Renal pelvis (tissue), 1 donor: ENCODE measurements at regions not wholly inside any gene's neighbourhood (a gene's known extent, or its start where the extent isn't known, plus 50 kb on each side); places are given as distances from the start of the nearest gene placed in this dataset.

ENCODE experiments used
- DNase-seq: peaks from one replicate; pipeline ENCODE4 v3.0.0-alpha.2; 2013

DNA sequence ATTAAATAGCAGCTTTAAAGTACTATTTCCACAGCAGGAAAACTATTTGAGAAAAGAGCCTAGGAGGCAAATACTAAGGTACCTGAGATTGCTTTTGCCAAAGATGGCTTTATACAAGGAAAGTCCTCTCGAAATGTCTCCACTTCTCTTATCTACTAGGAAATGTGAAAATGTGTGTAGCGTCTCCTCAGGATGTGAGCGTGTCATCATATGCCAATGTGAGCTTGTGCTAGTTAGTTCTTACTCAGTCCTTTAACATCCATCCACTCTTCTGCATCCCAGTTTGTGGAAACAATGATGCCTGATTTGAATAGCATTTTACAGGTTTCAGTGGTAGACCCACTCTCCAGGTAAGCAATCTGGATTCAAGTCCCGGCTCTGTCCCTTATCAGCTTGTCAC is 421.0 kb downstream of the DYNC2H1 start:
- no peak for DNase-seq

DNA sequence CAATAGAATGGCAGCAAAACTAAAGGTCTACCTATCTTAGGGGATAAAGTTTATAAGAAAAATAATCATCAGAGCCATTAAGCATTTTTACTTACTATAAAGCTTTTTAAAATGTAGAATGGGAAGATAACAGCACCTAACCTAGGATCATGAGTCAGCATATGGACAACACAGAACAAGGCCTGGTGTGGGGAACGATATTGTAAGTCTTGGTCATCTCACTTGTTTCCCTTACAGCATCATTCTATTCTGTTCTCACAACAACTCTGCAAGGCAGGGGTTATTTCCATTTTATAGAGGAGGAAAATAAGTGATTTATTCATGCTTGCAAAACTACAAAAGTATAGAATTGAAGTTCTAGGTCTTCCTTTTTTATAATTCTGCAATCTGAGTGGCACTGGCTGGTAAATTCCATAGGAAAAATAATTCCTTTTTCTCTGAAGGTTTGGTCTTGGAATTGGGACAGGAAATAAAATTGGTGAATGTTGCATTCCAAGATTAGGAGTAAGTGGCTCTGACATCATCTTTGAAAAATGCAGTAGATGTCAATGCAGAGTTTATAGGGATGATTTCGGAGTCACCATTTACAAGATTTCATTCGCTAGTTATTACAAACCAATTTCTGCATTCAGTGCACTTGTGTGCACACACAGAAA is 423.0 kb downstream of the DYNC2H1 start:
- no peak for DNase-seq

DNA sequence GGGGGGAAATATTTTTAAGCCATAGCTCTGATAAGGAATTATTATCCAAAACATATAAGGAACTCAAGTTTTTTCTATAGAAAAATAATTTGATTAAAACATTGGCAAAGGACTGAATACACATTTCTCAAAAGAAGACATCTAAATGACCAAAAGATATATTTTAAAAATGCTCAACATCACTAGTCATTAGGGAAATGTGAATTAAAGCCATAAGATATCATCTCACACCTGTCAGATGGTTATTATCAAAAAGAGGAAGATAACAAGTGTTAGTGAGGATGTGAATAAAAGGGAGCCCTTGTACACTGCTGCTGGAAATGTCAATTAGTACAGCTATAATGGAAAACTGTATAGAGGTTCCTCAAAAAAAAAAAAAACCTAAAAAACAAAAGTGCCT is 425.0 kb downstream of the DYNC2H1 start:
- DNase-seq, result no peak

DNA sequence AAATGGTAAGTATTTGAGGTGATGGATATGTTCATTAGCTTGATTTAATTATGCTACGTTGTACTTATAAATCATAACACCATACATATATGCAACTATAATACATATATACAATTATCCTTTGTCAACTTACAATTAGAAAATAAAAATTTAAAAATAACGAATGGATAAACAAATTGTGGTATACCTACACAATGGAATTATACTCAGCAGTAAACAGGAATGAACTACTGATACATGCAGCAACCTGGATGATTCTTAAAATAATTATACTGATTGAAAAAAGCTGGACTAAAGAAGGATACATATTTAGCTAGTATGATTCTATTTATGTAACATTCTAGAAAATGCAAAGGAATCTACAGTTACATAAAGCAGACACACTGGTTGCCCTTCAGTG is 425.7 kb downstream of the DYNC2H1 start:
- DNase-seq, result no peak

DNA sequence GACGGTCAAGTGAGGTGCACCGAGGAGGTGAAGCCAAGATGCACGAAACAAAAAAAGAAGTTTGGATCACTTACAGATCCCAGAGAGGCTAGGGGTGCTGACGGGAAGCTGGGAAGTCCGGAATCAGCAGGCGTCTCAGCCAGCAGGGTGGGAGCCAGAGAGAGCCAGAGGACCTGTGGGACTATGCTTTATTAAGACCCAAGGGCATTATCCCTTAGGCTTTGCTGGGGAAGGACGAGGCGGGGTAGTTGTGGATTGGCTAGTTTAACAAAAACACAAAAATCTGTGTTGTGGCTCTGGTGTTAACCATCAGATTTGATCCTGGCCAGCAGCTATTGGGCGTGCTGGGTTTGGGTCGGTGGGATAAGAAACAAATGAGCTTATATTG is 427.1 kb downstream of the DYNC2H1 start:
- DNase-seq, result no peak

DNA sequence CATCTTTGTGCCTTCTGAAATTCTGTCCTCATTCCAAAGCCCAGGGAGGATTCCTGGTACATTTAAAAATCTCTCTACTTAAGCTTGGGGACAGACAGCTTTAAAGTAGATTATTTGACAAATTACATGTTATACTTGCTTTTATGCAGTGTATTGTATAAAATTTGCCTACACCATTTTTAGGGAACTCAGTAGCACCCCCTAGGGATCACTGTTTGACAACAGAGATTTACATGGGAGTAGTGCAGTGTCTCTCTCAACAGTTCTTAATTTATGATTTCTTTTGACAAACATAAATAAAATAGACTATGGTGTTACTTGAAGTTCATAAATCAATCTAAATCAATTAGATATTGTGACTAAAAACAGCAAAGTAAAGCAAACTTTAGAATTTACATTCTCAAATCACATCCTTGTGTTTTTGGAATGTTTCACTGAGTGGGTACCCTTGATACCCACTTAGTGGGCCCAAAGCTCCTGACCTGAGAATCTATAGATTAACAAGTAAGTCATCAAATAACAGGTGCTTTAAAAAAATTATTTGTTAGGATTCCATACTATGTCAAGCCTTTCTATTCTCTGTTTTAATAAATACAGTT is 428.8 kb downstream of the DYNC2H1 start:
- no peak for DNase-seq

DNA sequence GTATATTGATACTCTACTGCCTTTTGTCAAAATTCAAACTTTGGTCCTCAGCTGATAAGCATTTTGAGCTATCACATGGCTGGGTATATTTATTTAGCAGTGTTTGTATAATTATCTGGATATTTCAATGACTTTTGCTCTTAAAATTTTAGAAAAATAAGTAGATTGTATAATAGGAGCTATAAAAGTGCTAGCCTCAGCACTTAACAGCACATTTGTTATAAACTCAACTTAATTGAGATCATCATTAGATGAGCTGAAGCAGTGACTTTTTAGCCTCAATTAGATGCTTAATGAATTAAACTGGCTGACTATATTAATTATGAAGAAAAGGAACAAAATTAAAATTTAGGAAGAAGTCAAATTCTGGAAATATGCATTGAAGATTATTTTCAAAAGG is 429.9 kb downstream of the DYNC2H1 start:
- no peak for DNase-seq

DNA sequence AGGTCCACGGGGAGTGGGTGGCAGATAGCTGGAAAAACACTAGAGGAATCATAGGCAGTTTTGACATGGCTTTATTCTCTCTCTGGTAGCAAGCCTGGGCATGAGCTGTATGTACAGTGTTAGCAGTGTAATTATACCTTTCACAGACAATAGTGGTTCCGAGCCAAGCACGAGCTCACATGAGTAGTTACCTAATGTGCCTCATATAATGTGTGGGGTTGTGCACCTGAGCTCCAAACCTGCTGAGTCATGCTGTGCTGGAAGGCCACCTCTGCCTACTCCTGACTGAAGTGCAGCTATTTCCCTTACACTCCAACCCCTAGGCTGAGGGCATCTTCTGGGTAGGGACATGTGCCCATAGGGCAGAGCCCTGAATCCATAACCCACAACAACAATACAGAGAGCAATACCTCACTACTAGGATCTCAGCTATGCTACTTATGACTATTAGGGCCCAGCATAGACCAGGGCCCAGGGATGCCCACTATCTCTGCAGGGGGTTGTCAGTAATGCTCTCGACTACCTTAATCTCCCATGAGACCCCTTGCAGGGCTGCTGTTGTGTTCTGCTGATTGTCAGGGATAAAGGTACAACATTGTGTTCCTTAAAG is 432.1 kb downstream of the DYNC2H1 start:
- DNase-seq, result no peak

DNA sequence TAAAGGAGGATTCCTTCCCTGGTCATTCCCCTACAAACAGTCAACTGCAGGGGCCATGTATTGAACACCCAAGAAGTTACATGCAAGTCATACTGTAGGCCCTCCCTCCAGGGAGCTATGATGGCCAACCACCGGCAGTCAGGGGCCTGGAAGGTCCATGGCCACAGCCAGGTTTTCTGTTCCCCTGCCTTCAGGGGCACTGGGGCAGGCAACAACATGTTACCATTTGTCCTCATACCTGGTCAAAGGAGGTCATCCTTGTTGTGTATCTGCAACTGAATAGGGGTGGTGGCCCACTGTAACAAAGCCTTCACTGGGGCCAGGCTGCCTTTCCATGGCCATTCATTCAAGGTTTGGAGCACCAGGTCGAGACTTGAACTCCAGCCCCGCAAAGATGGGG is 433.6 kb downstream of the DYNC2H1 start:
- DNase-seq, result no peak

DNA sequence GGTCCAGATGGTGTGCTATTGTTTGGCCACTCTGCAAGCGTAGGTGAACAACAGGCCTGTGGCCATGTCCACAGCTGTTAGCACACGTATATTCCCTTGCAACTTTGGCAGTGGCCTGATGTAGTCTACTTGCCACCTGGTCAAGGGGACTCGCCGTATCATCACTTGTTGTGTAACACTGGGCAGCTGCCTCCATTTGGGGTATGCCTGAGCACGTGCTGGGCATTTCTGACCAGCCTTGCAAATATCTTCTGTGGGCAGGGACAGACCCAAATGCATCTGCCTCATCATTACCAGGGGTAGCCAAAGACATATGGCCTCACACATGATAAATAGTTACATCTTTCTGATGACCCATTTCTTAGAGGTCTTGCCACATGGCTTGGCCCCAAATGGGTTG is 434.2 kb downstream of the DYNC2H1 start:
- DNase-seq, result no peak

DNA sequence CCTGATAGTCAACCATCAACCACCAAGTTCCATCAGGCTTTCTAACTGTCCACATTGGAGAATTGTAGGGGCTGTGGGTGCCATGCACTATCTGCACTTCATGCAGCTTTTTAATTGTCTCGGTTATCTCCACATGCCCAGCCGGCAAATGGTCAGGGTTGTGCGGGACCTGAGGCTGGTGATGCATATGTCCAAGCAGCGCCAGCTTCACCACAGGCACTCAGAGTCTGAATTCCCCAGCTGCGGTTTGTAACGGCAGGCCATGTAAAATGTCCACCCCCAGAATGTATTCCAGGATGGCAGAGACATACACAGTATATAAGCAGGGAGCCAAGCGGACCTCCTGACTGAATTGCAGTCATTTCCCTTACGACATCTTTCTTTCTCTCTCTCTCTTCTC is 435.6 kb downstream of the DYNC2H1 start:
- no peak for DNase-seq

DNA sequence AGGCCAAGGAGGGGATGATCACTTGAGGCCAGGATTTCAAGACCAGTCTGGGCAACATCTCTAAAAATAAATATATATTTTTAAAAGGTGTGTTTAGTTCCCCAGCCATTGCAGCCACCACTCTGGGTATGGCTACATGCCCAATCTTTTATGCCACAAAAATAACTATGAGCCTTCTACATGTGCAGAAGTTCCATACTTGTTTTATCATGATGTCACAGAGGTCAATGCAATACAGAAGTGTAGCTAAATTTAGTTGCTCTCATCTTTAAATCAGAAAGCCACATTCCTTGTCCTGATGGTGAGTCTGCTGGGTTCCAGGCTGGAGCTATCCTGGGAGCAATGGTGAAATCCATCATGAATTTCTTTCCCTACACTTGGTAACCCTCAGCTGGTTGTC is 436.3 kb downstream of the DYNC2H1 start:
- no peak for DNase-seq

DNA sequence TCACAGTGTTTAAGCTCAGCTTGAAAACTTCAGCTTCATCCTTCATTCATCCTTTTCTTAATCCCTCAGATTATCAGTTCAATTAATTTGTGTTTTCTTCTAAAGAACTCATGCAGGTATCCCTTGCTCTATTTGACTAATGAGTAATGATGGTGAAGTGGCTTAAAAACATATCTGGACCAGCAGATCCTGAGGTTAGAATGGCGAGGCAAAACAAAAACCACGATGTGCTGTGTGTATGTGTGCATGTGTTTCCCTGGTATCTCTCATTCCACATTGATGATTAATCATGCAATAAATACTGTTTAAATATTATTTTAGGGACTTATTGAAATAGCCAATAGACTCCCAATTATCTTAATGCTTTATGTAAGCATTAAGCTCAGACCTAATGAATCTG is 437.0 kb downstream of the DYNC2H1 start:
- no peak for DNase-seq

DNA sequence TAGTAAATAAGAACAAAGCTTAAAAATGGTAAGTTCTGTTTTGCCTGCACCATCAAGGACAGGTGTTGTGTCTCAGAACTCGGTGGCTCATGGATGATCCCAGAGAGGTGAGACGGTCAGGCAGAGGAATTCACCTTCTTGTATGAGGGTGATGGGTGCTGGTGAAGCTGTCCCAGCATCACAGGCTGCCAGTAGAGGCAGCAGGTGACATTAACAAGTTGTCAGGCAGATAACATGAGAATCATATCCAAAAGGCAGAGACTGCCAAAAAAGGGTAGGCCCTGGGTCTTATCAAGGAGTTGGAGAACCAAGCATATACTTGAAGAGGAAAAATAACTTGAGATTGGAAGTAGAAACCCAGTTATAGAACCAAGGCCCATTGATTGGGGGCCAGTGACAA is 437.8 kb downstream of the DYNC2H1 start:
- no peak for DNase-seq

DNA sequence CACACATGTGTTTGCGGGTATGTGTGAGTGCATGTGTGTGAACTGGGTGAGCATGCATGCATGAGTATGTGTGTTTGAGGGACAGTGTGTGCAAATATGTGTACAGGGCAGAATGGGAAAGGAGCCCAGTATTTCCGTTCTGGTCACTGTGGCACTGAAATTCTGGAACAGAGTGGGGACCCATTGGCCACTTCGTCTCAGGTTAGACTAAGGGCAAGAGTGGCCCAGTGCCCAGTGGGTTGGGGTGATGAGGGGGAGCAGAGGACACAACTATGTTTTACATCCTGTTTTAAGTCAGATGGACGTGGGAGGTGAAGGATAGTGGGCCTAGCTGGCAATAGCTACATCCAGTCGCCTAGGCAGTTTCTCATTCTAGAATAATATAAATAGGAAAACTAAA is 438.5 kb downstream of the DYNC2H1 start:
- no peak for DNase-seq

DNA sequence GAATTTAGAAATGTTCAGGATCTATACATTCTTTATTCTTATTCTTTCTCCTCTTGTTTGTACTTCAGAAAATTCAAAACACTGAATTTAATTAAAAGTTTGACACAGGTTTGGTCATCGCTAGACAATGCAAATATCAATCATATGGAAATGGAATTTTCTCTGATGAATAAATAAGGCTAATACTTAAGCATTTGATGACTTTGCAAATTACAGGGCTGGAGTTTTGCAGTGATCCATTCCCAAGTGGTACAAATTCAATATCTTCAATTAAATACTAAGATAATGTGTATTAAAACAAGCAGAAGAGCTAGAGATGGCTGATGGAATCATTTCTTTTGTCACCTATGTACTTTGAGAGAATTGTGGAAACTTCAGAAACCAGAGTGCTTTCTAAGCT is 439.6 kb downstream of the DYNC2H1 start:
- DNase-seq, result no peak

DNA sequence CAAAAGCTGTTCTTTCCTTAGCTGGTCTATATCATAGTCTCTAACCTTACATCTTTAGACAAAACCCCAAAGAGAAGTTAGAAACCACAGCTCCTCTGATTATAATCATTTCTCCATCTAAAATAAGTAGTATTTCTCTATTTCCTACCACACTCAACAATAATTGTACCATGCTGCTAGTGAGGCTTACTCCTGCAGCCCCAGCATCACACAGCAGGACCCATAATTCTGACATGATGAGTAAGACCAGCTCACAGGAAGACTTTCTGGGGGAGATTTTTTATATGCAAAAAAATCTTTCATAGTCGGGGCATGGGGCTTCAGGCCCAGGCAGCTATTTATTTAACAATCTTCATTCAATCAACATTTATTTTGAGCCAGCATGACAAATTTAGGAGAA is 441.6 kb downstream of the DYNC2H1 start:
- no peak for DNase-seq

DNA sequence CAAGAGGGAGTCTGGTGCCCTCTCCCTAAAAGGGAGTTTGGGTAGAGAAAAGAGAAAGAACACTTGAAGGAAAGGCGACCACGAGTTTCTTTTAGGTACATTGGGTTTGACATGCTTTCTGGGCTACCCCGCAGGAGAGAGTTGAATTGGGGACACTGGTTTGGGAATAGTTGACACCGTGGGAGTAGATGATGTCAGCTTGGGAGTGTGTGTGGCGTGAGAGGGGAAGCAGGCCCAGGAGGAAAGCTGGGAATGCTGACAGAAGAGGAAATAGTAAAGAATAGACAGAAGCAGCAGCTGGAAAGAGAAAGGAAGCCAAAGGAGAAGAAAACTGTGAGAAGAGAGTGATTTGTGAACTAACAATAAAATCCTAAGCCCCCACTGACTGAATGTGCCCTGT is 442.9 kb downstream of the DYNC2H1 start:
- DNase-seq, result no peak

DNA sequence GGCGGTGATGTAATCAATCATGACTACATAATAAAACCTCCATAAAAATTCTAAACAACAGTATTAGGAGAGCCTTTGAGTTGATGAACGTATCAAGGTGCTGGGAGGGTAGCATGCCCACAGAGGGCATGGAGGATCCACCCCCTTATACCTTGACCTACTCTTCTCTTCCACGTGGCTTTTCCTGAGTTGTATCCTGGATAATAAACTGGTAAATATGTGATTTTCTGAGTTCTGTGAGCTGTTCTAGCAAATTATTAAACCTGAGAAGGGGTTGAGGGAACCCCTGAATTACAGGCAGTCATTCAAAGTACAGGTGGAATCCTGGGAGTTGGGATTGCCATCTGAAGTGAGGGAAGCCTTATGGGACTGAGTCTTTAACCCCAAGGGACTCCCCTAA is 446.9 kb downstream of the DYNC2H1 start:
- no peak for DNase-seq

DNA sequence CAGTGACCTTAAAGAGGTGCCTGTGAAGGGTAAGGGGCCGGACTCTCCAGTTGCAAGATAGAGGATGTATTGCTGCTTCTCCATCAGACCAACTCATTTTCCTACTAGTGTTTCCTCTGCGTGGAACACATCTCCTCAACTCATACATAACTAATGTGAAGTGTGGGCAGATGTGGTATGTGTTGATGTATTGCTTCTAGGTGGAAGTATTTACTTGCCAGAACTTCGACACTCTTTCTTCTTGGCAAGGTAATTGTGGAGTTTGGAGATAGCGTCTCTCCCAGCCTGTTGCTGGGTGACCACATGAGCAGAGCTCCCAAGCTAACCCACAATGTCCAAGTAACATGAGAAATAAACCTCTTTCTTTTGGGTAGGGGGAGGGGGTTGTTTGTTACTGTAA is 456.9 kb downstream of the DYNC2H1 start:
- no peak for DNase-seq

DNA sequence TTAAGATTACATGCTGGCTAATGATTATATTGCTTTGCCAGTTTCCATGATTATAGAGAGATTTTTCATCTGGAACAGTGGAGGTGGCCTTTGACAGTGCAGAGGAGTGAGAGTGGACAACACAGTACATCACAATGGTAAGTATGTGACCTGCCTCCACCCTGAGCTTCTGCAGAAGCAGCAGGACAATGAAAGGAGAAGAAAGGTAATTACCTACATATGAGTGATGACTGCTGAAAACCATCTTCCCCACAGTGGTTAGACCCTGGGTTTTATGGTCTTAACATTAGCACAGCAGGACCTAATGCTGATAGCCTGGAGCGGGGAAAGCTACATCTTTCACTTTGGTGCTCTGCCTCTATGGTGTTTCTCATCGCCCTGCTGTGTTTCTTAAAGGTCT is 454.7 kb upstream of the DDI1 start:
- no peak for DNase-seq

DNA sequence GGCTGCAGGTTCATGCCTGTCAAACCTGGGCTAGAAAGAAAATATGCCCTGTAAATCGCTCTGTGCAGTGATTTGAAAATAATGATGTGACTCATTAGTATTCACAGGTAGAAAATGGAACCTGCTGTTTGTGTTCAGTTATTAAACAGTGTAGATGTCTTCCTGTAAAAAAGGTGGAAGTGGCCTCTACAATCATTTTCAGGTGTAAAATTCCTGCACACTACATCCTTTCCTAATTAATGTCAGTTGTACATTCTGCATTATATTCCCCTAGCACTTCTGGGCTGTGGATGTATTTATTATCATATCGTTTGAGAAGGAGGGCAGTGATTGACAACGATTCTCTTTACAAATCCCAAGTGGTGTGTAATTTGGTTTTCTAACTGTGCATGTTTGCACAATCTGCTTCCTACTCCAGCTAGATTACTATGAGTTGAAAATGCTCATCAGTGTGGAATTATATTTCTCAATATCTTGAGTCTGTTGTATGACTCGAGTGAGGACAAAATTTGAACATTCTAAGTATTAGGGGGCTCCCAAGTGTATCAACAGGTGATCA is 454.0 kb upstream of the DDI1 start:
- no peak for DNase-seq

DNA sequence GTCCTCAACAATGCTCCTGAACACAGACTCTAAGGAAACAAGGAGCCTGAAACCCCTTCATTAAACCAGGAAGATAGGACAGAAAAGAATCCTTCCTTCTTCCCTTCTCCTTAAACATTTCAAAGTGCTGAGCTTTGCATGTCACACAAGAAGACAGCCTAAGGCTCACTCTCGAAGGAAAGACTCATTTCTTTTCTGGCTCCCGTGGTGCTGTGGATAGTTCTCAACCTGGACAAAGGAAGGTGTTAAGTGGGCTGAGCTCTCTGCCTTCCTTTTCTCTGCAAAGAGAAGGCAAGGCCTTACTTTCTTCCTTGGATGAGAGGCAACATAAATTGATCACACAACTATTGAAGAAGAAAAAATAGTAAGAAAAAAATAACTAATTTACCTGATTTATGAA is 452.4 kb upstream of the DDI1 start:
- DNase-seq, result no peak

DNA sequence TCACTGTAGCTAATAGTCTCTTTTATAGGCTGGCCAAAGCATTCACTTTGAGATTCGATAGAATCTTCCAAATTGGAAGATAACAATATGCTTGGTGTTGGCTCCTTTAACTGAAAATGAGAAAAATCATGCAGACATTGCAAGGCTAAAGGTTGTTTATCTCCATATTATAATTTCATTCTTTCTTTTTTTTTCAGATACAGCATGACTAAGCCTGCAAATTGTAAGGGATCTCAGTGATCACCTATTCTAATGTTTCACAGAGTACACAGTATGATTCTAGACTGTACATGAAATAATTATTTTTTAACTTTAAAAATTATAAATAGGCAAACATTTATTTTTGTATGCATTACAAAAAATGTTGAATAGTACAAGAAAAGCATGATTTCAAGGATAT is 451.7 kb upstream of the DDI1 start:
- DNase-seq, result no peak
